ENCODE measurements at regions not wholly inside any gene's neighbourhood (a gene's known extent, or its start where the extent isn't known, plus 50 kb on each side); places are given as distances from the start of the nearest gene placed in this dataset.
"Not testable (repeated sequence)": the region's sequence is repeated elsewhere in the genome, so short reads cannot be mapped to it uniquely, and the experiment has no call there.

DNA sequence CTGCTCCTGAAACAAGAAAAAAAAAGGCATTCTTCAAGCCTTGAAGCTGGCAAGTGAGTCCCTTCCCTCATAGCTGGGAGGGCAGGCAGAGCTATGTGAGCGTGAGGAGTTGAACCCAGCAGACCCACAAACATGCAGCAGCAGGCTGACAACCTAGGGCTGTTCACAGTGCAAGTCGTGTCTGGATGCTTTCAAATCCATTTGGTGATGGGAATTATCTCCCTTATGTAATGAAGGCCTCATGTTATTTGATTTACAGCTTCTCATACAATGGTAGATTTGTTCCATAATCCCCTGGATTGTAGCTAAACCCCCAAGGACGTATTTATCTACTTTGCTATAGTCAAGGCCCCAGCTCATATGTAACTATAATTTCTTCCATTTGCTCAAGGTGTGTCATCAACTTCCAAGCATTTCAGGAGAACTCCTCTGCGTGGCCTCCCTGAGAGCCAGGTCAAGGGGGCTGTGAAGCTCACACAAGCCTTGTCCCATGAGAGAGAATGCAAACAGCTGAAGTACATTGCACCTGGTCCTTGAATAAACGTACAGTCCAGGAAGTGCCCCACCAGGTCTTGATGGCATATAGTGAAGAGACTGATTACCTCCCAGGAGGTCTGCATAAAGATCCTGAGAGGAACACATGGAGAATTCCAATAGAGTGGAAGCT is 124.8 kb upstream of the SLC1A3 start:
- no peak for DNase-seq (ENCODE audit: low read depth)

DNA sequence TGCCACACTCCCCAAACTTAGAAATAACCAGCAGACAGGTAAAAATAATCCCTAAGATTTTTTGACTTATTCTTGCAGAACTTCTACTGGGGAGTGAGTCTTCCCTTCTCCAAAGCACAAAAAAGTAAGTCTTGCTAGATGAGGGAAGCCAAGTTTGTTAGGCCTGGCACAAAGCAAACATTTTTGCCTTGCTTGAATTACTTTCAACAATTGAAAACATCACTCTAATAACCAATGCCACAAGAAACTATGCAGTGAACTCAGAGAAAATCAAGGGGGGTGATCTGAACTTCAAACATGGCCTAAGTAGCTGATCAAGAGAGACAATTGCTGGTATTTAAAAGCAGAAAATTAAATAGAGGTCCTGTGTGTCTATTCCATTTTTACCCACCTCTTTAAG is 123.6 kb upstream of the SLC1A3 start:
- DNase-seq (ENCODE audit: low read depth) = peak; percentile 38

DNA sequence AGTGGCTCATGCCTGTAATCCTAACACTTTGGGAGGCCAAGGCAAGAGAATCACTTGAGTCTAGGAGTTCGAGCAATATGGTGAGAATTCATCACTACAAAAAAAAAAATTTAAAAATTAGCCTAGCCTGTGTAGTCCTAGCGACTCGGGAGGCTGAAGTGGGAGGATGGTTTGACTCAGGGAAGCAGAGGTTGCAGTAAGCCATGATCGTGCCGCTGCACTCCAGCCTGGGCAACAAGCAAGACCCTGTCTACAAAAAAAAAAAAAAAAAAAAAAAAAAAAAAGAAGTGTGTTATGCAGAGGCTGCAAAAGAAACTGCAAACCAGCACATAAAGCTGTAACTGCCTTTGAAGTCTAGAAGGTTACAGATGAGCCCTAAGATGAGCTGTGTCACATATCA is 116.9 kb upstream of the SLC1A3 start:
- no peak for DNase-seq (ENCODE audit: low read depth)

DNA sequence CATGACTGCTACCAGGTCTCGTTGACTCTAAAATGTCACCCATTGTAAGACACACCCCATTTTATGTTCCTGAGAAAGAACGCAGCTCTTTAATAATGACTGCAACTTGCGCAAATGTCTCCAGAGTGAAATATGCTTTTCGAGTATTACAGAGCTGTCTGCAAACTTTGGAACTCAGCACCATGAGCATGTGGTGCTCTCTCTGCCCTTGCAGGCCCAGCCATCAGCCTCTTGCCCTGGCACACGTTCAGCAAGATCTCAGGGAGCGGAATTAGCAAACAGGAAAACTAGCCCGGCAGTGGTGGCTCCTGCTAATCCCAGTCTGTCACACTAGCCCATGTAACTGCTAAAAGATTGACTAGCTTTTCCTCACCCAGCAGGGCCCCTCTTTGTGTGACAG is 114.5 kb upstream of the SLC1A3 start:
- DNase-seq (ENCODE audit: low read depth) = no peak

DNA sequence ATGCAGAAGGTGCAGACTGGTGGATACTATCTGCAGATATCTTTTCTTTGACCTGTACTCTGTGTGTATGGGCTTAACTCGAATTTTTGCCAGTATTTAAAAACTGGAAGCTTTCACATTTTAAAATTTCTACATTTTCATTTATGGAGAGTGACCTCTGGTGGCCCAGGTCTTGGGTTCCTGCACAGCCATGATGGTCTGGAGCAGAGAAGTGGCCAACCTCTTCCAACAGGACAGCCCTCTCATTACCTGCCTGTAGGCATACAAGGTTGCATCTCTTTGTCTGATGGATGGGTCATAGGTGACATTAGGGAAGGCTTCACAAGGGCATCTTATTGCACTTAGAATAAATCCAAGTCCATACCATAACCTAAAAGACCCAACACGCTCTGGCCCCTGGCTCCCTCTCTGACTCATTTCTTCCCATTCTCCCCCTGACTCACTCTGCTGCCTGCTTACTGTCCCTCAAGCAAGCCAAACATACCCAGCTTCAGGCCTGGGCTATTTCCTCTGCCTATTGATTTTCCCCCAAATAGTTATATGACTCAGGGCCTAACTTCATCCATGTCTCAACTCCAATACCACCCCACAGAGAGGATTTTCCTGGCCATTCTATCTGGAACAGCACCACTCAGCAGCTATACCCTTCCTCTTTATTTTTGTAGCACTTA is 113.3 kb upstream of the SLC1A3 start:
- DNase-seq (ENCODE audit: low read depth) = no peak

DNA sequence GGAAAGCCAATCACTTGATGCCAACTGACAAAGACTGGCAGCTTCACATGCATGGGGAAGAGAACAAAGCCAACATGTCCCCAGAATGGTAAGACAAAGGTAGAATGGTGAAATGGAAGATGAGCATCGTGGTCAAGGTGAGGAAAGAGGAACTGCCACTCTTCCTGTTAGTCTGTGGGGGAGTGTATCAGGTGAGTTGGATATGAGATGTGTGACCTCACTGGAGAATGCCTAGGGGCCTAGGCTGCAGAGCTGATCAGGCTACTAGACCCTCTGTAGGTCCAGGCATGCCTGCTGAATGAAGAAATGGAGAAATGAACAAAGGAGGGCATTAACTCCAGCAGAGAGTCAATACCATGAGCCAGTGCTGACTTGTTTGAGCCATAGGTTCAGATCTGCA is 112.4 kb upstream of the SLC1A3 start:
- no peak for DNase-seq (ENCODE audit: low read depth)

DNA sequence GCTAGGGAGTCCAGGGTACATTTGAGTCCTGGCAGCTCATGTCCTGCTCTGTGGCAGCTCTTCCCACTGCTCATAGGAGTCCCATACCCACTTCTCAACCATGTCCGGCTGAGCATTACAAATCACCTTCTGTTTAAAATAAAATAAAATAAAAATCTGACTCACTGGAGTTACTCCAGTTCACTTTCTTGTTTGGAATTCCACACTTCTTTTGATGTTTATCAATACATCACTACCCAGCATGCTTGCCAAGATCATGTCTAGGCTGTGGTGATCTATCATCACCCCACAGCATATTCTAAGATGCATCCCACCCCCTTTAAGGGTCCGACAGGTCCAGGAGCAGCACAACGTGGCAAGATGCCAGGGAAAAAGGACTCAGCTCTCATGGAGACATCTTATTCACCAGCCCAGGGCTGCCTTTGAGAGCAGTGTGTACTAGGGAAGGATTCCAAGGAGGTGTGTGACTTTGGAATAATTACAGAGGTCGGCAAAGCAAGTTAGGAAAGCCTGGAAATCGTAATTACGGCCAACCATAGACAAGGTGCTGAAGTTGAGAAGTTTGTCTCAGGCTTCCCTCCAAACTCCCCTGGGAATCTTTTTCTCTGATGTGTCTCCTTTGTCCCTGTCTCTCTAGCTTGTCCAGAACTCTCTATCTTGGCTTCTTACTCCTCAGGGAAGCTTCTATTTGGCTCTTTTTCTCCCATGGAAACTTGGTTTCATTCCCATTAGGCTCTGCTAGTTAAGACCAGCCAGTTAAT is 111.4 kb upstream of the SLC1A3 start:
- no peak for DNase-seq (ENCODE audit: low read depth)

DNA sequence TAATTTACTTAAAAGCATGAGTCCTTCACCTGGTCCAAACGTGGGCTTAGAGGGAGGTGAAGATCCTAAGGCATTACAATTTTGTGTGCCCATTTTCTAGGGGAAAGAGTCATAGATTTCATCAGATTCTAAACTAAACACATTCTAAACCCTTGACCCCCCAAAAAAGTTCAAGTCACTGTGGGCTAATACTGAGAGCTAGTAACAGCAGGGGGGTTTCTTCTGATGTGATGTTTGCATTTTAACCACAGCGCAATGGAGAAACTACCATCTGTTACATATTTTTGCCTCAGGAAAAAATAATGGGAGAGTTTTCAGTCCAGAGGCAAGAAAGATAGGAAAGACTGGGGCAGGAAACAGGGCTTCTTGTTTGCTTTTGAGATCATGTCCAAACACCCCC is 110.8 kb upstream of the SLC1A3 start:
- DNase-seq (ENCODE audit: low read depth) = no peak

DNA sequence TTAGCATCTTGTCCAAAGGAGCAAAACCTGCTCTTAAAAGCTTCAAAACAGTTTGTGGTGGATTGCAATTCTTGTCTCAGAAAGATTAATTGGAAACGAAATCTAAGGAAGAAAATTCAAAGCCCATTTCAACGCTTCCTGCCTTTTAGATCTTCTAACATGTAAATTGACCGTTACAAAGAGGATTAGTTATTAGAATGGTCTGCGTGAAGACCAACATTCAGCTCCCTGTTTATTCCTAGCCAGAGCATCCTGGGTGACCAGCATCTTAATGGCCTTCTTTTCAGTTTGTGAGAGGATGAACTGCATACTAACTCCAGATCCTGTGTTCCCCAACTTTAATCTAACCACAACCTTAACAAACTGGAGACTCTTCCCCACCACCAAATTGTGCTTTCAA is 109.9 kb upstream of the SLC1A3 start:
- DNase-seq (ENCODE audit: low read depth) = no peak

DNA sequence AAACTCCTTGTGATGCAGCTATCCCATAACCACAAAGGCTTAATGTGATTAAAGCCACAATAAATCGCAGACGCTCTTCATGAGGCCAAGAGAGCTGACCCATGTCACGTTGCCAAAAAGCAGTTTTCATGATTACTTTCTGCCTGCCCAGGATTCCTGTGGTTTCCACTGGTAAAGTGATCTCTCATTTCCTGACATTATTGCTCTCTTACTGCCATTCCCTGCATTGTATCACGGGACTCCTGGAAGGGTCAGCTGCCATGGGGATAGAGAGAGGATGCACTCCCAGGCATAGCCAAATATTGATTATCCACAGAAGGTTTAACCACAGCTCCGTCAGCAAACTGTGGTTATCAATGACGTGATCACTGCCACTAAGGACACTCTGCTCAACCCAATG is 103.8 kb upstream of the SLC1A3 start:
- peak; percentile 92 for DNase-seq (ENCODE audit: low read depth)

DNA sequence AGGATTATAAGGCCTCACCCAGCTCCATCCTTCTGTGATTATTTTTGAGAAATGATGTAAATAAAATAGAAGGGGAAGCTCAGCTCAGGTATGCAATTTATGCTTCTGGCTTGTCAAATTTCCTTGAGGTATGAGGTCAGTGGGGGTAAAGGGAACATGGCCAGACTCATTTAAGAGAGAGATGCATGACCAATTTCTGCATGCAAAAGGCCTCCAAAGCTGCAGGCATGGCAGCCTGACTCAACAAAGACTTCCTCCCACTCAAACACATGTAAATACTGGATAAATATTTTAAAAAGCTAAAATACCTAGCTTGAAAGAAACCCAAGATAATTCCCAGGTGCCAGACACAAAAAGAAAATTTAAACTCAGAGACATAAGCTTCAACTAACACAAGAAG is 101.4 kb upstream of the SLC1A3 start:
- DNase-seq (ENCODE audit: low read depth) = no peak

DNA sequence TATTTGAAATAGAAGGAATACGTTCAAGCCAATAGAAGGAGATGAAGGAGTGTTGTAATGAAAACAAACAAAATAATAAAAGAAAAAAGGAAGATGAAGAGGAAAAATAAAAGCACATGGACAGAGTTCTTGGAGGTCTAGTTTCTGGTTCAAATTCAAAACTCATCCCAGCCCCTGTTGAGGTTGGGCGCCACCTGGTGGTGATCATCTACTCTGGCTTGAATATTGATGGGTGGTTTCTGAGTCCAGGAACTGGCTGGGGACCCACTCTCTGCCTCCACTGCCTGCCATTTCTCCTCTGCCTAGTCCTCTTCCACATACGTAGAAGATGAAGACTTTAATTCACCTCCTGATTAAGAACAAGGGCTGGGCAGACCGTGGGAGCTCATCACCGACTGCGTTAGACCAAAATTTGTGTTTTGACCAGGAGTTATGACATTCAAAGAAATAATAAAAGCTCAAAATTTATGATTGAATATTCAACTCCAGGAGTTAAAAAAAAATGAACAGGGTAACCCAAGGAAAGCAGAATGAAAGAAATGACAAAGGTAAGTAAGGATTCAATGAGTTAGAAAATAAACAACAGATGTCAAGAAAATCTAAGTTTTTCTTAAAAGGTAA is 99.0 kb upstream of the SLC1A3 start:
- peak; percentile 51 for DNase-seq (ENCODE audit: low read depth)

DNA sequence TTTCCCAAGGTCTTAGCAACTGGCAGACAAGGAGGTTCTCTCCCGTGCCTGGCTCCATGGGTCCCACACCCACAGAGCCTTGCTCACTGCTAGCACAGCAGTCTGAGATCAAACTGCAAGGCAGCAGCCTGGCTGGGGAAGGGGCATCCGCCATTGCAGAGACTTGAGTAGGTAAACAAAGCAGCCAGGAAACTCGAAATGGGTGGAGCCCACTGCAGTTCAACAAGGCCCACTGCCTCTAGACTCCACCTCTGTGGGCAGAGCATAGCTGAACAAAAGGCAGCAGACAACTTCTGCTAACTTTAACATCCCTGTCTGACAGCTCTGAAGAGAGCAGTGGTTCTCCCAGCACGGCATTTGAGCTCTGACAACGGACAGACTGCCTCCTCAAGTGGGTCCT is 98.1 kb upstream of the SLC1A3 start:
- DNase-seq (ENCODE audit: low read depth) = not testable (repeated sequence)

DNA sequence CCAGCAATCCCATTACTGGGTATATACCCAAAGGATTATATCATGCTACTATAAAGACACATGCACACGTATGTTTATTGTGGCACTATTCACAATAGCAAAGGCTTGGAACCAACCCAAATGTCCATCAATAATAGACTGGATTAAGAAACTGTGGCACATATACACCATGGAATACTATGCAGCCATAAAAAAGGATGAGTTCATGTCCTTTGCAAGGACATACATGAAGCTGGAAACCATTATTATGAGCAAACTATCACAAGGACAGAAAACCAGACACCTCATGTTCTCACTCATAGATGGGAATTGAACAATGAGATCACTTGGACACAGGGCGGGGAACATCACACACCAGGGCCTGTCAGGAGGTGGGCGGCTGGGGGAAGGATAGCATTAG is 92.8 kb upstream of the SLC1A3 start:
- DNase-seq (ENCODE audit: low read depth) = not testable (repeated sequence)

DNA sequence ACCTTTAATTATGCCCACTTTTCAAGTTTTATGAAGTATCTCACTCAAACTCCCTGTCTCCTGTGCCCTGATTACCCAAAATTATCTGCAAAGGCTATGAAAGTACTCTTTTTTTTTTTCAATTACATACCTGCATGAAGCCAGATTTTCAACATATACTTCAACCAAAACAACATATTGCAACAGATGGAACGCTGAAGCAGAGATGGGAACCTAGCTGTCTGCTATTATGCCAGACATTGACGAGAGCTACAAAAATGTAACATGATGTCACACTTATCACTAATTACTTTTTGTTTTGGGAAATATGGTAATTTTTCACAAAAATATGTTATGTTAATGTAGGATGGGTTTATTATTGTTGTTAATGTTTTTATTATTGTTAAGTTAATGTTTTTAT is 86.5 kb upstream of the SLC1A3 start:
- DNase-seq (ENCODE audit: low read depth) = no peak

DNA sequence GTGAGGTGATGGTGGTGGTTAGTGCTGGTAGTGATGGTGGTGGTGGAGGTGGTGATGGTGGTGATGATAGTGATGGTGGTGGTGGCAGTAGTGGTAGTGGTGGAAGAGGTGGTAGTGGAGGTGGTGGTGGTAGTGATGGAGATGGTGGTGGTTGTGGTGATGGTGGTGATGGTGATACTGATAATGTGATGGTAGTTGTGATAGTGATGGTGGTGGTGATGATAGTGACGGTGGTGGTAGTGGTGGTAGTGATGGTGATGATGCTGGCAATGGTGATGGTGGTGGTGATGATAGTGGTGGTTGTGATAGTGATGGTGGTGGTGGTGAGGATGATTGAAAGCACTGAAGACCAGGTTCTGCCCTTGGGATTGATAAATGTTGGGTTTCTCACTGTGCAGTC is 85.2 kb upstream of the SLC1A3 start:
- DNase-seq (ENCODE audit: low read depth) = no peak

DNA sequence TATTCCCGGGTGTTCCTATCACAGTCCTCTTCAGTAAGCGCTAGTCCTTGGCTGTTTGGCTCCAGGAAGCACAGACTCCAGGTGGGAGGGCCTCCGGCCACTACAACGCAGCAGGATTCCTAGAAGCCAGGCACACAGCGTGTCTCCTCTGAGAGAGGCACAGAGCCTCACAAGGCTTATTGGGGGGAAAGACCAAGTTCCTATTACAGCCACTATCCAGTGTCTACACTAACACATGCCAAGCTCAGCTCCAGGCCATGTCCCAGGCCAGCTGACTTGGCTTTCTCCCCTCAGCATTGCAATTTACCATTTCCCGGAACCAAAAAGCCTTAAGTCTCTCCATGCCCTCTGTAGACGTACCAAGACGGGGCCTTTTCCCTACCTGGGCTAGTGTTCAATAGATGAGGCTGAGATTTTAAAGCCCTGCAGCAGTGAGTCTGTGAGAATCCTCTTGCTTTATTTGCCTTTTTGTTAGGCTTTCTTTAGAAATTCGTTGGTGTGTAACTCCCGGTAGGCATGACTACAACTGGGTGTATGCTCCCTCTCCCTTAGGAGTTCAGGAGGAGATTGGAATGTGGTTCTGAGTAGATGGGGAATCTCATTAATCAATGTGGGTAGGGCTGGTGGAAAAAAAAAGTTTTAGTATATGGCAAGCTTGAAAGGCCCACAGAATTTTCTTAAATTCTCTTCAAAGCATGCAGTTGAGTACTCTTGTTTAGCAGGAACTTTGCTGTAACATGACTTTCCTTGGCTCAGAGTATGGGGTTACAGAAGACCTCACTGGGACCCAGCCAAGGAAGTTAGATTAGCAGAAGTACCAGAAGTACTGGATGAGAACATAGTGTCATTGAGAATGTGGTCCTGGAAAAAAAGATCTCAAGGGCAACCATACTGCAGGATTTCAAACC is 84.3 kb upstream of the SLC1A3 start:
- no peak for DNase-seq (ENCODE audit: low read depth)

DNA sequence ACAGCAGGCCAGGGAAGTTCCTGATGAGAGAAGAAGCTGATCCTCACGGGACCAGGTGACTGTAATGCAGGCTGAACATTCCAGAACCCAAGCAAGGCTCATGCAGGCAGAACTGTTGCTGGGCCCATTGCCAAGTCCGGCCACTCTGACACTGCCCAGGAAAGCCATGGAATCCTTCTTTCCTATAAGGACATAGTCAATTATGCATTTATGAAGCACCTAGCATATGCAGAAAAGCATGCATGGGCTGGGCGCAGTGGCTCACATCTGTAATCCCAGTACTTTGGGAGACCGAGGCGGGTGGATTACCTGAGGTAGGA is 83.7 kb upstream of the SLC1A3 start:
- no peak for DNase-seq (ENCODE audit: low read depth)

DNA sequence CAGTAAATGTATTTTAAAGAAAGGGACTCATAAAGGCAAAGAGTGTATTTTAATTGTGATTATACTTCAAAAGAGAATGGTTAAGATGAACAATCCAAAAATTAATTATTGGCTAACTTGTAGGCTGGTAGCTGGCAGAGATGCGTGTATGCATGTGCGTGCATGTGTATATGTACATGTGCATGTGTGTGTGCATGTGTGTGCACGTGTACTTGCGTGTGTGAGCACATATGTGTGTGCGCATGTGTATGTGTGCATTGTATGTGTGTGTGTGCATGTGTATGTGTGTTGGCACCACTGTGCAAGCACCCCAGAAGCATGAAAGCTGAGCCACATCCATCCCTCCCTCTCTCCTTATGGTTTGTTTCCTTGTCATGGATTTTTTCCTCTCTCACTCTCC is 83.0 kb upstream of the SLC1A3 start:
- DNase-seq (ENCODE audit: low read depth) = no peak

DNA sequence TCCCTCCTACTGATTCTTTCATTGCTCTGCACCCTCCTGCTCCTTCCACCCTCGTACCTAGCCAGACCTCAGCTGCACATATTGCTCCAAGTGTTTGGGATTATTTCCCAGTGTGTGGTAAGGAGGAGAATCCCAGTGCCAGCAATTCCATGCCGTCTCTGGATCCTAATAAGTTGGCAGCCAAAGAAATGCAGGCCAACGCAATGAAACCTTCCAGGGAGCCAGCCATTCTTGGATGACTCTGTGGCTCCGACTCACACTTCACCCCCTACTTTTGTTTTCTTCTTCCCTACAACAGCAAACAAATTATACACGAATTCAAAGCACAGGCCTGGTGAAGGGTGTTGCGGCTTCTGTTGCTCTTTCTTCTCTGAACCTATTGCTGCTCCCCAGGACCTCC is 82.5 kb upstream of the SLC1A3 start:
- no peak for DNase-seq (ENCODE audit: low read depth)

DNA sequence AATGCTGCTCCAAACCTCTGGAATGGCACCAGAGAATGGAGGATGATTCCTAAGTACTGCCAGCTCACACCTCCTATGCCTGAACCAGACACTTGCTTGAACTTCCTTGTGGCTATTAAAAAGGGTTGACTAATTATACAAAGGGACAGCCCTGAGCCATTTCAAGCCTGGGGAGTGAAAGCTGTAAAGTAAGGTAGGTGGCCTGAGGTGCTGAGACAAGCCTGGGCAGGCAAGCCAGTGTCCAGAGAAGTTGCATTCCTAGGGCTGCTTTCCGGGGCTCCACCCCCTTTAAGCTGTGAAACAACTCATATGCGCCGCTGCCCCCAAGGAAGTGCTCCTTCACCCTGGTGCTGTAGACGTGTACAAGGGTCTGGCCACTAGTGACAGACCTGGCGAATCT is 79.9 kb upstream of the SLC1A3 start:
- no peak for DNase-seq (ENCODE audit: low read depth)

DNA sequence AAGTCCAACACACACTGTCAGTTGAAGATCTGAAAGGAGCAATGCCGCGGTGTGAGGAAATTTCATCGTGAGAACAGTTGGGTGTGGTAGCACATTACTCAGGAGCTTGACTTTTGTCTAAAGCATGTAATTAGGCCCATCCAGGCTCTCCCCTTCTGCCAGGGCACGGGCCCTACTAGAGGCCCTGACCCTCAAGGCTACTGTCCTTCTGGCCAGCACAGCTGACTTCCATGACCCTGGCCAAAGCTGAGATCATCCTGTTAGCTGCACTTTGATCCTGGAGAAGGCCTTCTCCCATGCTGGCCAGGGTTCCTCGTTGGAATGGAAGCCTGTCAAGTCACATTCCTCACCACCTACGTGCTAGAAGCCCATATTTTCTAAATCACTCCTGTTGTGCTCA is 77.8 kb upstream of the SLC1A3 start:
- no peak for DNase-seq (ENCODE audit: low read depth)
